Nephron progenitor cell (in vitro differentiated cells): ENCODE measurements at regions not wholly inside any gene's neighbourhood (a gene's known extent, or its start where the extent isn't known, plus 50 kb on each side); places are given as distances from the start of the nearest gene placed in this dataset.

Experiments
- DNase-seq: peaks from one replicate; pipeline ENCODE4 v3.0.0; 2021
- H3K27ac Mint-ChIP-seq: 2 replicates; pipeline ENCODE4 v1.8.0; 2021; ENCODE audit warnings: mild to moderate bottlenecking, moderate library complexity, mixed read lengths
- H3K27me3 Mint-ChIP-seq: 2 replicates; pipeline ENCODE4 v1.8.0; 2021; ENCODE audit warnings: mild to moderate bottlenecking, low read depth, mixed read lengths; ENCODE audit not compliant: poor library complexity
- H3K36me3 Mint-ChIP-seq: 2 replicates; pipeline ENCODE4 v1.8.0; 2021; ENCODE audit warnings: low read depth, mixed read lengths
- H3K4me1 Mint-ChIP-seq: 2 replicates; pipeline ENCODE4 v1.8.0; 2021; ENCODE audit warnings: mixed read lengths
- H3K4me3 Mint-ChIP-seq: 2 replicates; pipeline ENCODE4 v1.8.0; 2021; ENCODE audit warnings: mild to moderate bottlenecking, moderate library complexity, mixed read lengths
- H3K9me3 Mint-ChIP-seq: 2 replicates; pipeline ENCODE4 v1.8.0; 2021; ENCODE audit warnings: mild to moderate bottlenecking, moderate library complexity, mixed read lengths
- TF ChIP-seq, protein P1 (sequence below): fragments of 200-600 bp; sonication (generic); IDR thresholded peaks from 2 replicates; pipeline ENCODE4 v1.5.0; 2021; ENCODE audit warnings: antibody characterized with exemption

DNA sequence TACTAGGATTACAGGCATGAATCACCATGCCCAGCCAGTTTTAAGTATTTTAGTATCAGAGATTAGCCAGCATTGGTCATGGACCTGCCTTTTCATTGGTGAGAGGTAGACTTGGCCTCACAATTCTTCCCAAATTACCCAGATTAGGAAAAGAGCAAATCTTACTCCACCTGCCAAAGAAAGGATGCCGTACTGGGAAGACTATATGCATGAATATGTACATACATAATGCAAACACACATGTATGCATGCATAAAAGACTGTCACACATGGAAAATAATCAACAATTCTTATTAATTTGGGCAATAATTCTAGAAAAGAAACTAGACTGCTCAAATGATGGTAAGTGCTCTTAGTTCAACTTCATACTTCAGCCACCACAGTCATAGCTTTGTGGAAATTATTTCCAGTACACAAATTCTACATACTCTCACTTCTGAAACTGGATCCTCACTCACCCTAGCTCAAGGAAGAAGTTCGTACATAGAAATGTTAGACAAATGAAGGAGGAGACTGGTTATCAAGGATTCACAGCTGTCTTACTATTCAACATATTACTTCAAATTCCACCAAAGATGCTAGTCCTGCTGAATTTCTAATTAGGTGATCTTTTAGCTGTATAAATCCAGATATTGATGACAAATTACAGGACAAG, 73.7 kb downstream of the MINAR2 start:
- peaks cover 6% of the 10 kb centered on the region for H3K27me3 Mint-ChIP-seq
- no peak overlapping the region for H3K27ac Mint-ChIP-seq
- DNase-seq, result no peak
- no peak overlapping the region for H3K4me3 Mint-ChIP-seq
- H3K4me1 Mint-ChIP-seq, result no peaks in the 10 kb centered on the region
- H3K9me3 Mint-ChIP-seq, result peaks cover 10% of the 10 kb centered on the region
- TF ChIP-seq, protein P1, sequence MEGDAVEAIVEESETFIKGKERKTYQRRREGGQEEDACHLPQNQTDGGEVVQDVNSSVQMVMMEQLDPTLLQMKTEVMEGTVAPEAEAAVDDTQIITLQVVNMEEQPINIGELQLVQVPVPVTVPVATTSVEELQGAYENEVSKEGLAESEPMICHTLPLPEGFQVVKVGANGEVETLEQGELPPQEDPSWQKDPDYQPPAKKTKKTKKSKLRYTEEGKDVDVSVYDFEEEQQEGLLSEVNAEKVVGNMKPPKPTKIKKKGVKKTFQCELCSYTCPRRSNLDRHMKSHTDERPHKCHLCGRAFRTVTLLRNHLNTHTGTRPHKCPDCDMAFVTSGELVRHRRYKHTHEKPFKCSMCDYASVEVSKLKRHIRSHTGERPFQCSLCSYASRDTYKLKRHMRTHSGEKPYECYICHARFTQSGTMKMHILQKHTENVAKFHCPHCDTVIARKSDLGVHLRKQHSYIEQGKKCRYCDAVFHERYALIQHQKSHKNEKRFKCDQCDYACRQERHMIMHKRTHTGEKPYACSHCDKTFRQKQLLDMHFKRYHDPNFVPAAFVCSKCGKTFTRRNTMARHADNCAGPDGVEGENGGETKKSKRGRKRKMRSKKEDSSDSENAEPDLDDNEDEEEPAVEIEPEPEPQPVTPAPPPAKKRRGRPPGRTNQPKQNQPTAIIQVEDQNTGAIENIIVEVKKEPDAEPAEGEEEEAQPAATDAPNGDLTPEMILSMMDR, result no peak
- H3K36me3 Mint-ChIP-seq, result no peaks in the 10 kb centered on the region

DNA sequence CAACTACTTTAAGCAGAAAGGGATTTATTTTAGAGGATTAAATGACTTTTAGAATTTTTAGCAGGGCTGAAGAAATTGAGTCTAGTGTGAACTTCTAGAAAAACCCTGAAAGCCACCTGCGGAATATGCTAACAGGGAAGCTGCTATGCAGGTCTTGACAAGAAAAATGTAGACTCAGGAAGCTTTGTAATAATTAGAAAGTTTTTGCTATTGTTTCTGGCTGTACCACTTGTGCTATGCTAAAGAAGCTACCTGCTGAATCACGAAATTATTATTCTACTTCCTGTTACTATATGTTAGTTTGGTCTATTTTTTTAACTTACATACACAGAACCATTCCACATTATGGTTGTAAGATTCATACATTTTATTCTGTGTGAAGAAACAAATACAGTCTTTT, 74.0 kb upstream of the CHSY3 start:
- TF ChIP-seq, protein P1, result no peak
- Mint-ChIP-seq H3K9me3 (no peaks in the 10 kb centered on the region), H3K27ac (no peak overlapping the region), H3K27me3 (no peaks in the 10 kb centered on the region), H3K4me1 (no peaks in the 10 kb centered on the region), H3K36me3 (no peaks in the 10 kb centered on the region), H3K4me3 (no peak overlapping the region)
- no peak for DNase-seq

- H3K27me3 Mint-ChIP-seq, result no peaks in the 10 kb centered on the region
- H3K27ac Mint-ChIP-seq, result no peak overlapping the region
- no peak overlapping the region for H3K4me3 Mint-ChIP-seq
- DNase-seq, result no peak
- H3K9me3 Mint-ChIP-seq, result no peaks in the 10 kb centered on the region
- H3K4me1 Mint-ChIP-seq, result no peaks in the 10 kb centered on the region
- TF ChIP-seq, protein P1, result no peak
- no peaks in the 10 kb centered on the region for H3K36me3 Mint-ChIP-seq
These were observed 67.9 kb upstream of the CHSY3 start for GRCh38 chr5:129836321-129836720.

DNA sequence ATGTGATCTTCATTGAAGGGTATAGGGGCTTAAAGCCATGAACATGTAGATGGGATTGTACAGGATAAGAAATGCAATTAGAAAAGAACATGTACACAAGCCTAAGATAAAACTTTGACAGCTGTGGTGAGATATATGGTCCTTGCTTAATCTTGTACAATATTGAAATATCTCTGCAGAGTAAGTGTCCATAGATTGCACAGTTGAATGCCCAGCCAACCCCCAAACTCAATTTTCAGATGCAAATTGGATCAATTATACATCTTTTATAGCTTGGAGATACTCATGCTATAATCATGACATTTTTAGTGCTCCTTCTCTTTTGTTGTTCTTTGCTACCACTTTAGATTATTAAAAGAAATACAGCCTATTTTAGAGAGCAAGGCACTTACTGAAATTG, 59.5 kb upstream of the CHSY3 start:
- no peak overlapping the region for H3K4me3 Mint-ChIP-seq

DNA sequence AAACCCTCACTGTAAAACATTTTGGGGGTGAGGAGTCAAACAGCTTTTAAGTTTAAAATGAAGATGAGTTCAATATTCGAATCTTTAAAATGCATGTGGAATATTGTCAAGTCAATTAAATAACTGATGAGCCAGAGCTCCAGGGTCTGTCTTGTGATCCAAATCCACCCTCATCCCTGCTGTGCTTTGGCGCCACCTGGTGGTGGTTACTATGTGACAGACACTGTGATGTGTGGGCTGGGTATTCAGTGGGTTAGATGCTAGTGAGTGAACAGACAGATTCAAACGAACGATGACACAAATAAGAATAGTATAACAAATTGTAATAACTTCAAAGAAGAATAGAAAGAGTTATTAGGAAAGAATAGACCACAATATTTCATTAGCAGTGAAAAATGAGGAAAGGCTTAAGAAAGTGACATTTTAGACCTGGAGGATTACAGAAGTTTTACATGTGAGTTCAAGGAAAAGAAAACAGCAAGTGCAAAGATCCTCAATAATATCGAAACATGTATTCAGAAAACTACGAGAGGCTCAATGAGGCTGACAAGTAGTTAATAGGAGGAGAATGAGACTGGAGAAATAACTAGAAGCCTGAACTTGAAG, 51.4 kb upstream of the CHSY3 start:
- Mint-ChIP-seq H3K4me1 (peaks cover 12% of the 10 kb centered on the region), H3K27ac (no peak overlapping the region), H3K27me3 (peaks cover 3% of the 10 kb centered on the region), H3K9me3 (no peaks in the 10 kb centered on the region), H3K4me3 (no peak overlapping the region), H3K36me3 (no peaks in the 10 kb centered on the region)
- TF ChIP-seq, protein P1, result peak; percentile 97
- DNase-seq, result peak; percentile 92

More for the DNA sequence above, 59.5 kb upstream of the CHSY3 start:
- H3K9me3 Mint-ChIP-seq, result no peaks in the 10 kb centered on the region
- peaks cover 3% of the 10 kb centered on the region for H3K27me3 Mint-ChIP-seq
- DNase-seq, result no peak
- no peak overlapping the region for H3K27ac Mint-ChIP-seq
- TF ChIP-seq, protein P1, result no peak
- H3K36me3 Mint-ChIP-seq, result no peaks in the 10 kb centered on the region
- no peaks in the 10 kb centered on the region for H3K4me1 Mint-ChIP-seq

DNA sequence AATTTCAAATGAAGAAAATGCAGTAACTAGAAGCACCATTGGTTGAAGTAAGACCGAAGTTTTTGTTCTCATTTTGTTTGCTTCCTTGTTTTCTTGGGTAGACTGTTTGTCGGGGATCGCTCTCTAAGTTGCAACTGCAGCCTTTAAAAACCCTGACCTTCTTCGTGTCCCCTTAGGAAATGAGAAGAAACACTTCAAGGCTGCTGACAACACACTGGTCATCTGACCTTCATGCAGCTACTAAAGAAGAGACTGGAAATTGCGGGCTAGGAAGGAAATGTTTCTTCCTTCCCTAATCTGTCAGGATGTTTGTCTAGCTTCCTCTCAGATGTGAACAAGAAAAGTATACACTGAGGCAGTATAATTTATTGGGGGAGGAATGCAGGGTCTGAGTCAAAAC, 50.7 kb upstream of the CHSY3 start:
- no peak for DNase-seq
- H3K4me1 Mint-ChIP-seq, result peaks cover 12% of the 10 kb centered on the region
- no peaks in the 10 kb centered on the region for H3K9me3 Mint-ChIP-seq
- H3K36me3 Mint-ChIP-seq, result no peaks in the 10 kb centered on the region
- H3K4me3 Mint-ChIP-seq, result no peak overlapping the region
- H3K27me3 Mint-ChIP-seq, result peaks cover 3% of the 10 kb centered on the region
- TF ChIP-seq, protein P1, result no peak
- H3K27ac Mint-ChIP-seq, result no peak overlapping the region
